ENCODE measurements at regions not wholly inside any gene's neighbourhood (a gene's known extent, or its start where the extent isn't known, plus 50 kb on each side); places are given as distances from the start of the nearest gene placed in this dataset.

DNA sequence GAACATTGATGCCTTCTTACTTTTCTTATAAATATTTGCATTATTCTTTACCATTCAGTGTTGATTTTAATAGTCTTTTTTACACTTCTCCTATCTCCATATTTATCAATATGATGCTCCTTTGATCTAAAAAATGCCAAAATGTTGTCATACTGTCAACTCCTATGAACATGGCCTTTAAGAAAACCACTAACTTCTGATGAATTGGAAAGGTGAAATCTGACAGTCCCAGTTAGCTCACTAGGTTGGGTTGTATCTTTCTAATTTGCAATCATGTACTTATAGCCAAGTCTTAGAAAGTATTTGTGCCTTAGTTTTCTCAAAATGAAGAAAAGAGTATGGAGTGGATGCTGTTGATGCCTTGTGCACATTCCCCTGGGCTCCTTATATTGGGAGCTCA is 75.4 kb upstream of the SPACA1 start:
- no peak for TF ChIP-seq TARDBP (IDR thresholded peaks at IDR 0.05)
- TF ChIP-seq FOXA1 (IDR thresholded peaks at IDR 0.05): no peak
- TF ChIP-seq BHLHE40 (IDR thresholded peaks at IDR 0.05; ENCODE audit: borderline replicate concordance): no peak
- no peak for TF ChIP-seq NFRKB (IDR thresholded peaks at IDR 0.05)
- no peak for TF ChIP-seq SUZ12 (IDR thresholded peaks at IDR 0.05)
- TF ChIP-seq SP1 (IDR thresholded peaks at IDR 0.05): no peak
- no peak for TF ChIP-seq ELF4 (IDR thresholded peaks at IDR 0.05)
- no peak for TF ChIP-seq FOXM1 (IDR thresholded peaks at IDR 0.05; ENCODE audit: borderline replicate concordance)
- no peak for TF ChIP-seq L3MBTL2 (conservative IDR thresholded peaks at IDR 0.05)
- no peak for TF ChIP-seq ARNT (IDR thresholded peaks at IDR 0.05)
- TF ChIP-seq HDGF (IDR thresholded peaks at IDR 0.05; ENCODE audit: borderline replicate concordance): no peak

All from HEK293T (cell line).